ENCODE measurements at regions not wholly inside any gene's neighbourhood (a gene's known extent, or its start where the extent isn't known, plus 50 kb on each side); places are given as distances from the start of the nearest gene placed in this dataset.

GRCh38 chr20:23245553-23246181, 104.9 kb upstream of the NXT1 start:
- H3K4me3 ChIP-seq (ENCODE audit: low read depth, low read length) = no peak overlapping the region
- TF ChIP-seq CTCF (IDR thresholded peaks at IDR 0.05; ENCODE audit: borderline replicate concordance, insufficient read depth, low read depth, low read length) = peak; percentile 86

- H3K4me3 ChIP-seq (ENCODE audit: low read depth, low read length) = no peak overlapping the region
- TF ChIP-seq CTCF (IDR thresholded peaks at IDR 0.05; ENCODE audit: borderline replicate concordance, insufficient read depth, low read depth, low read length) = no peak
Observed at GRCh38 chr20:23244916-23245552, 105.6 kb upstream of the NXT1 start.

DNA sequence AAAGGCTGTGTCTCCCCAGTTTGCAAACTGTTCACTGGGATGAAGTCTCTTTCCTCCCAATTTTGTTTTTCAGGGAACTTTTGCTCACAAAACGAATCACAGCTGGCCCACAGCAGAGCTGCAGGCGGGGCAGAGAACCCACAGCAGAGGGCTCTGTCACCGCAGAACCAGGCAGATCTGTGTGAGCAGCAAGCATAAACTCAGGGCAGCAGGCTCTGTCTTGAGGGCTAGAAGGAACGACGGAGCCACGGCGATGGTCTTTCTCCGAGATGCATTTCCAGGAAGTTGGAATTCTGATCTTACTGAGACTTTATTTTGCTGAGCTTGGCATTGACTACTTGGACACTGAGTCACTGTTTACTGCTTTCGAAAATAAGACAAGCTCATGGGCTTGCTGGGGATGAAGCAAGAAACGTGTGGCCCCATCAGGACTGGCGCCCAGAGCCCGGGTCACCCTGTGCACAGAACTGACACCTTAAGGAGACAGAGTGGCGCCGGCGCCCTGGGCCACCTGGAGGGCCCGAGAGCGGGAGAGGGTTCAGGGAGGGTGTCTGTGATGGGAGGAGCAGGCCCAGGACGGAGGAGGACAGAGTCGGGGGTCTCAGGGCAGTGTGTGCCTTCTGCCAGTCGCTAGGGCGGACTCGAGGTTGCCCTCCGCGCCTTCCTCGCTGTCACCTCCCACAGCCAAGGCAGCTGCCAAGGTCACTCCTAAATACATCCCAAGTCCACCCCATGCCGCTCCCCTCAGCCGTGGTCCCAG, 106.3 kb upstream of the NXT1 start:
- no peak overlapping the region for H3K4me3 ChIP-seq (ENCODE audit: low read depth, low read length)
- no peak for TF ChIP-seq CTCF (IDR thresholded peaks at IDR 0.05; ENCODE audit: borderline replicate concordance, insufficient read depth, low read depth, low read length)

GRCh38 chr20:23243791-23244155, 106.8 kb upstream of the NXT1 start:
- no peak for TF ChIP-seq CTCF (IDR thresholded peaks at IDR 0.05; ENCODE audit: borderline replicate concordance, insufficient read depth, low read depth, low read length)
- H3K4me3 ChIP-seq (ENCODE audit: low read depth, low read length) = no peak overlapping the region

DNA sequence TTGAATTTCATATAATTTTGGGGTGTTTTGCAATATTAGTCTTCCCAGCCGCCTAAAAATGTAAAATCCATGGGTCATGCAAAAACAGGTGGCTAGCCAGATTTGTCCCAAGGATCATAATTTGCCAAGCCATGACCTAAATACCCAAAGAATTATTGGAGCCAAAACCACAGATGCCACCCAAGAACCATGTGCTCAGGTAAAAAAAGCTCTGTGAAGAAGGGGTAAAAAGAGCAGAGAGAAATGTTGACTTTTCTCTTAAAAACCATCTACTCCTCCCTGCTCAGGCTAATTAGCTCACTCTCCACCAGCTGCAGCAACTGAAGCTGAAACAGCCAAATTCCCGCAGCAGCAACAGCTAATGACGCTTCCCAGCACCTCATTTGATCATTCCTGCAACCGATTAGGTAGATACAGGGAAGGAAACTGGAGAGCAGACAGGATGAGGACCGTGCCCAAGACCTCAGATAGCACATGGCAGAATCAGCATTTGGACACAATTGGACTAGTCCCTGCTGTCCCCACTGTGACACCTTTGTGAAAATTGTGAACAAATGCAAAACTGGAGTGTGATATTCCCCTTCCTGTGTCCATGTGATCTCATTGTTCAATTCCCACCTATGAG, 107.9 kb upstream of the NXT1 start:
- no peak for TF ChIP-seq CTCF (IDR thresholded peaks at IDR 0.05; ENCODE audit: borderline replicate concordance, insufficient read depth, low read depth, low read length)

GRCh38 chr20:23242104-23242503, 108.5 kb upstream of the NXT1 start:
- H3K4me3 ChIP-seq (ENCODE audit: low read depth, low read length) = no peak overlapping the region
- TF ChIP-seq CTCF (IDR thresholded peaks at IDR 0.05; ENCODE audit: borderline replicate concordance, insufficient read depth, low read depth, low read length) = no peak

More for the DNA sequence above, 107.9 kb upstream of the NXT1 start:
- H3K4me3 ChIP-seq (ENCODE audit: low read depth, low read length) = no peak overlapping the region
